HepG2 (cell line): ENCODE measurements at regions not wholly inside any gene's neighbourhood (a gene's known extent, or its start where the extent isn't known, plus 50 kb on each side); places are given as distances from the start of the nearest gene placed in this dataset.

Experiments used
- FOXO1 ChIP-seq: sonication (generic); formaldehyde crosslinking; IDR thresholded peaks from 2 replicates; pipeline ENCODE4 v1.4.0; 2020; ENCODE audit warnings: missing genetic modification reagents
- HOXA9 ChIP-seq: sonication (generic); formaldehyde crosslinking; IDR thresholded peaks from 2 replicates; pipeline ENCODE4 v1.8.1; 2022; ENCODE audit warnings: missing genetic modification reagents, mild to moderate bottlenecking, moderate library complexity, borderline replicate concordance
- ISL2 ChIP-seq: sonication (generic); formaldehyde crosslinking; IDR thresholded peaks from 2 replicates; pipeline ENCODE4 v1.5.0; 2020; ENCODE audit warnings: missing genetic modification reagents
- NFRKB ChIP-seq: fragments of 450-650 bp; IDR thresholded peaks from 2 replicates; pipeline ENCODE4 v1.6.1; 2017
- RAD21 ChIP-seq: fragments of 450-650 bp; formaldehyde crosslinking; IDR thresholded peaks from 2 replicates; pipeline ENCODE4 v1.5.0; 2020; ENCODE audit warnings: mild to moderate bottlenecking
- ZNF83 ChIP-seq: sonication (generic); formaldehyde crosslinking; IDR thresholded peaks from 2 replicates; pipeline ENCODE4 v1.4.0; 2020; ENCODE audit warnings: missing genetic modification reagents, mild to moderate bottlenecking, borderline replicate concordance
- TF ChIP-seq, protein P1 (sequence below): sonication (generic); formaldehyde crosslinking; IDR thresholded peaks from 2 replicates; pipeline ENCODE4 v1.4.0; 2020; ENCODE audit warnings: mild to moderate bottlenecking, missing genetic modification reagents
- TF ChIP-seq, protein P2 (sequence below): sonication (generic); formaldehyde crosslinking; IDR thresholded peaks from 2 replicates; pipeline ENCODE4 v1.5.0; 2020; ENCODE audit warnings: missing genetic modification reagents

DNA sequence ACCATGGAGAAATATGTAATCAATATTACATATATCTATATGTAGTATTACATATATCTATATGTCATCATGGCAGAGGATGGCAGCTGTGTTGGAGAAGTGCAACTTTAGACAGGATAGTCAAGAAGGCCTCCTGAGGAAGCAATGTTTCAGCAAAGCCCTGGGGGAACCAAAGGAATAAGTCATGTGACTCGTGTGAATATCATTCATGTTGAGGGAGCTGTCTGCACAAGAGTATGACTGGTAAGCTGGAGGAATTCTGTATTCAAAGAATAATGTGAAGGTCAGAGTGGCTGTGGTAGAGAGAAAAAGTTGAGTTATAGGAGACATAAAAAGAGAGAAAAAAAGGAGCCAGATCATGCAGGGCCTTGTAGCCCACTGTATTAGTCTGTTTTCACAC lies 92.9 kb upstream of the EDNRA start:
- TF ChIP-seq NFRKB (no peak), FOXO1 (no peak), ISL2 (no peak), HOXA9 (CRISPR knock-in tag) (no peak), RAD21 (CRISPR knock-in tag) (no peak), ZNF83 (CRISPR knock-in tag) (no peak)
- TF ChIP-seq, protein P1, sequence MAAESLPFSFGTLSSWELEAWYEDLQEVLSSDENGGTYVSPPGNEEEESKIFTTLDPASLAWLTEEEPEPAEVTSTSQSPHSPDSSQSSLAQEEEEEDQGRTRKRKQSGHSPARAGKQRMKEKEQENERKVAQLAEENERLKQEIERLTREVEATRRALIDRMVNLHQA (CRISPR knock-in tag), result no peak
- TF ChIP-seq, protein P2, sequence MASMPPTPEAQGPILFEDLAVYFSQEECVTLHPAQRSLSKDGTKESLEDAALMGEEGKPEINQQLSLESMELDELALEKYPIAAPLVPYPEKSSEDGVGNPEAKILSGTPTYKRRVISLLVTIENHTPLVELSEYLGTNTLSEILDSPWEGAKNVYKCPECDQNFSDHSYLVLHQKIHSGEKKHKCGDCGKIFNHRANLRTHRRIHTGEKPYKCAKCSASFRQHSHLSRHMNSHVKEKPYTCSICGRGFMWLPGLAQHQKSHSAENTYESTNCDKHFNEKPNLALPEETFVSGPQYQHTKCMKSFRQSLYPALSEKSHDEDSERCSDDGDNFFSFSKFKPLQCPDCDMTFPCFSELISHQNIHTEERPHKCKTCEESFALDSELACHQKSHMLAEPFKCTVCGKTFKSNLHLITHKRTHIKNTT (CRISPR knock-in tag), result no peak
